H1 (cell line): ENCODE measurements at regions not wholly inside any gene's neighbourhood (a gene's known extent, or its start where the extent isn't known, plus 50 kb on each side); places are given as distances from the start of the nearest gene placed in this dataset.

Experiments
- CTCF ChIA-PET: fragments of 300-600 bp; sonication (Branson Sonifier 250); formaldehyde crosslinking; loops from one replicate; lab custom pipeline; 2021; ENCODE audit not compliant: partially characterized antibody; lab: Charles Lee
- POLR2A ChIA-PET: fragments of 300-600 bp; sonication (Branson Sonifier 250); formaldehyde crosslinking; loops from one replicate; lab custom pipeline; 2021; ENCODE audit warnings: inconsistent platforms; ENCODE audit not compliant: partially characterized antibody; lab: Charles Lee
- DNase-seq, 2 experiments: peaks; one replicate each; pipeline versions ENCODE4 v3.0.0 to v3.0.0-alpha.2; 2010 to 2022; ENCODE audit warnings: low spot score in 2 of 2, low read depth in 1 of 2, mixed read lengths in 1 of 2
- FAIRE-seq: peaks from 2 replicates; lab custom pipeline; 2011; peaks lifted over from hg19 to GRCh38; lab: Jason Lieb, UNC
- H2AFZ ChIP-seq: 2 replicates; pipeline ENCODE4 v1.8.1; 2012; ENCODE audit warnings: low read length, inconsistent platforms
- H2AK5ac ChIP-seq: 2 replicates; pipeline ENCODE4 v1.6.1; 2013; ENCODE audit warnings: low read depth, low read length
- H2BK120ac ChIP-seq: replicated peaks from 2 replicates; pipeline ENCODE3; 2013; ENCODE audit warnings: low read depth, low read length, inconsistent platforms
- H2BK12ac ChIP-seq: 2 replicates; pipeline ENCODE4 v1.6.1; 2013; ENCODE audit warnings: low read depth, low read length
- H2BK15ac ChIP-seq: 2 replicates; pipeline ENCODE4 v1.6.1; 2013; ENCODE audit warnings: low read length
- H2BK20ac ChIP-seq: 2 replicates; pipeline ENCODE4 v1.6.1; 2013; ENCODE audit warnings: low read length
- H2BK5ac ChIP-seq: 2 replicates; pipeline ENCODE4 v1.6.1; 2013; ENCODE audit warnings: low read depth, low read length
- H3K14ac ChIP-seq: 2 replicates; pipeline ENCODE4 v1.6.1; 2013; ENCODE audit warnings: inconsistent platforms; ENCODE audit not compliant: insufficient read length
- H3K18ac ChIP-seq: 2 replicates; pipeline ENCODE4 v1.6.1; 2013; ENCODE audit warnings: low read length; ENCODE audit errors: extremely low read depth
- H3K23ac ChIP-seq: 2 replicates; pipeline ENCODE4 v1.6.1; 2013; ENCODE audit warnings: inconsistent platforms; ENCODE audit not compliant: insufficient read length
- H3K23me2 ChIP-seq: 2 replicates; pipeline ENCODE4 v1.6.1; 2013; ENCODE audit warnings: low read depth, low read length
- H3K27ac ChIP-seq: 2 replicates; pipeline ENCODE4 v1.6.1; 2011; ENCODE audit warnings: low read depth, low read length, inconsistent platforms
- H3K27me3 ChIP-seq, 4 experiments: replicated peaks in 1 of 4; 1 replicate in 1 of 4; 2 replicates in 3 of 4; pipeline versions ENCODE4 v1.6.1 to v1.8.1; 2011 to 2013; ENCODE audit warnings: low read length in 3 of 4, mild to moderate bottlenecking in 3 of 4, inconsistent platforms in 2 of 4, mixed read lengths in 2 of 4, moderate library complexity in 1 of 4; ENCODE audit not compliant: control insufficient read depth in 3 of 4, insufficient read depth in 3 of 4; ENCODE audit errors: extremely low read depth in 1 of 4
- H3K36me3 ChIP-seq, 4 experiments: 2 replicates each; pipeline versions ENCODE4 v1.6.1 to v1.8.1; 2011 to 2013; ENCODE audit warnings: mild to moderate bottlenecking in 4 of 4, low read length in 3 of 4, moderate library complexity in 2 of 4, control low read depth in 1 of 4, inconsistent platforms in 1 of 4; ENCODE audit not compliant: insufficient read depth in 4 of 4, control insufficient read depth in 2 of 4
- H3K4ac ChIP-seq: replicated peaks from 2 replicates; pipeline ENCODE3; 2013; ENCODE audit warnings: low read length, low read depth, mixed read lengths, inconsistent platforms; ENCODE audit not compliant: insufficient read length
- H3K4me1 ChIP-seq, 4 experiments: replicated peaks in 1 of 4; 1 replicate in 1 of 4; 2 replicates in 3 of 4; pipeline versions ENCODE4 v1.6.1 to v1.8.1; 2011 to 2013; ENCODE audit warnings: low read length in 3 of 4, inconsistent platforms in 2 of 4, mixed read lengths in 1 of 4; ENCODE audit not compliant: insufficient read depth in 4 of 4, control insufficient read depth in 3 of 4
- H3K4me2 ChIP-seq, 2 experiments: 2 replicates each; pipeline versions ENCODE4 v1.6.1 to v1.8.1; 2011 to 2013; ENCODE audit warnings: low read depth in 2 of 2, low read length in 2 of 2, control low read depth in 1 of 2, inconsistent platforms in 1 of 2, mild to moderate bottlenecking in 1 of 2; ENCODE audit not compliant: insufficient read depth in 1 of 2
- H3K4me3 ChIP-seq, 4 experiments: fragments of 200-600, 300-600 bp in 1 of 4; sonication (generic), shearing (Covaris generic), sonication (Bioruptor Twin) in 1 of 4; 2 replicates each; pipeline versions ENCODE4 v1.5.1 to v1.8.1; 2011 to 2016; ENCODE audit warnings: low read length in 4 of 4, low read depth in 3 of 4, control low read depth in 2 of 4, inconsistent platforms in 2 of 4, mild to moderate bottlenecking in 2 of 4, mixed read lengths in 1 of 4, moderate library complexity in 1 of 4; ENCODE audit not compliant: insufficient read depth in 2 of 4; ENCODE audit errors: extremely low read depth in 1 of 4
- H3K56ac ChIP-seq: replicated peaks from 2 replicates; pipeline ENCODE3; 2013; ENCODE audit warnings: low read depth, mild to moderate bottlenecking, mixed read lengths, low read length, inconsistent platforms; ENCODE audit not compliant: insufficient read length
- H3K79me1 ChIP-seq: 2 replicates; pipeline ENCODE4 v1.6.1; 2013; ENCODE audit warnings: low read depth, low read length, control low read depth
- H3K79me2 ChIP-seq, 2 experiments: 2 replicates each; pipeline versions ENCODE4 v1.6.1 to v1.8.1; 2012 to 2013; ENCODE audit warnings: low read length in 2 of 2, mild to moderate bottlenecking in 2 of 2, inconsistent platforms in 1 of 2; ENCODE audit not compliant: insufficient read depth in 2 of 2, control insufficient read depth in 1 of 2
- H3K9ac ChIP-seq, 4 experiments: replicated peaks in 1 of 4; 1 replicate in 1 of 4; 2 replicates in 3 of 4; pipeline versions ENCODE4 v1.6.1 to v1.8.1; 2011 to 2013; ENCODE audit warnings: low read depth in 3 of 4, low read length in 3 of 4, control low read depth in 2 of 4, mild to moderate bottlenecking in 2 of 4, moderate library complexity in 2 of 4, inconsistent platforms in 1 of 4; ENCODE audit errors: extremely low read depth in 1 of 4
- H3K9me3 ChIP-seq, 2 experiments: 2 replicates each; pipeline versions ENCODE4 v1.6.1 to v1.8.1; 2012 to 2013; ENCODE audit warnings: mild to moderate bottlenecking in 2 of 2, moderate library complexity in 2 of 2, control low read depth in 1 of 2, inconsistent platforms in 1 of 2, low read depth in 1 of 2, low read length in 1 of 2, mixed read lengths in 1 of 2; ENCODE audit not compliant: insufficient read depth in 2 of 2
- H4K20me1 ChIP-seq, 2 experiments: replicated peaks in 1 of 2; 2 replicates each; pipeline versions ENCODE3 to v1.8.1; 2011 to 2013; ENCODE audit warnings: inconsistent platforms in 2 of 2, low read length in 2 of 2, mild to moderate bottlenecking in 1 of 2; ENCODE audit not compliant: insufficient read depth in 2 of 2, control insufficient read depth in 1 of 2
- H4K5ac ChIP-seq: 2 replicates; pipeline ENCODE4 v1.6.1; 2013; ENCODE audit warnings: low read length, low read depth, mixed read lengths, inconsistent platforms; ENCODE audit not compliant: insufficient read length
- H4K8ac ChIP-seq: 2 replicates; pipeline ENCODE4 v1.8.0; 2013; ENCODE audit warnings: mild to moderate bottlenecking, moderate library complexity, low read length, inconsistent platforms; ENCODE audit not compliant: insufficient read depth; ENCODE audit errors: extremely low read depth
- H4K91ac ChIP-seq: replicated peaks from 2 replicates; pipeline ENCODE3; 2013; ENCODE audit warnings: low read length, mixed read lengths, inconsistent platforms; ENCODE audit not compliant: insufficient read length
- CEBPB ChIP-seq: IDR thresholded peaks from 2 replicates; pipeline ENCODE4 v1.6.1; 2012; ENCODE audit warnings: low read depth, low read length
- EP300 ChIP-seq, 2 experiments: IDR thresholded peaks; 1 replicate in 1 of 2; 2 replicates in 1 of 2; pipeline ENCODE4 v1.6.1; 2011 to 2012; ENCODE audit warnings: low read depth in 2 of 2, low read length in 2 of 2, mild to moderate bottlenecking in 2 of 2, borderline replicate concordance in 1 of 2, inconsistent platforms in 1 of 2, moderate library complexity in 1 of 2
- NANOG ChIP-seq: IDR thresholded peaks from 2 replicates; pipeline ENCODE4 v1.6.1; 2011; ENCODE audit warnings: low read length, low read depth, mild to moderate bottlenecking, inconsistent platforms; ENCODE audit not compliant: insufficient read depth, poor library complexity, severe bottlenecking
- POLR2AphosphoS5 ChIP-seq: IDR thresholded peaks from 2 replicates; pipeline ENCODE4 v1.6.1; 2011; ENCODE audit warnings: low read depth, low read length
- SIN3A ChIP-seq, 2 experiments: IDR thresholded peaks in 1 of 2; conservative IDR thresholded peaks in 1 of 2; 2 replicates each; pipeline ENCODE4 v1.6.1; 2011 to 2012; ENCODE audit warnings: low read length in 2 of 2, improper control_type of control experiment in 1 of 2, low read depth in 1 of 2, mild to moderate bottlenecking in 1 of 2
- SIX5 ChIP-seq: IDR thresholded peaks from 2 replicates; pipeline ENCODE4 v1.6.1; 2011; ENCODE audit warnings: mild to moderate bottlenecking, low read depth, low read length
- TBP ChIP-seq: IDR thresholded peaks from 2 replicates; pipeline ENCODE4 v1.6.1; 2011; ENCODE audit warnings: low read depth, low read length, improper control_type of control experiment
- YY1 ChIP-seq: IDR thresholded peaks from 2 replicates; pipeline ENCODE4 v1.6.1; 2011; ENCODE audit warnings: low read depth, mild to moderate bottlenecking, low read length
- WGBS, 2 experiments: shearing (Covaris generic) in 1 of 2; methylation state at CpG; one replicate each; pipeline versions ENCODE4 v1.1.6 to v1.1.7; 2013 to 2015; ENCODE audit warnings: low lambda C conversion rate in 2 of 2, mixed read lengths in 2 of 2, inconsistent platforms in 1 of 2, low coverage in 1 of 2, missing lambda C conversion rate in 1 of 2; ENCODE audit not compliant: insufficient replicate concordance in 2 of 2, insufficient coverage in 1 of 2, insufficient read length in 1 of 2; ENCODE audit errors: extremely low coverage in 1 of 2, missing lambda C conversion rate in 1 of 2; 5-methylcytosine and 5-hydroxymethylcytosine counted together
- TF ChIP-seq, protein P1 (sequence below): IDR thresholded peaks from 2 replicates; pipeline ENCODE4 v1.6.1; 2012; ENCODE audit warnings: inconsistent platforms
- TF ChIP-seq, protein P2 (sequence below): IDR thresholded peaks from 2 replicates; pipeline ENCODE4 v1.6.1; 2011; ENCODE audit warnings: low read depth, mild to moderate bottlenecking, low read length; ENCODE audit not compliant: insufficient read depth

DNA sequence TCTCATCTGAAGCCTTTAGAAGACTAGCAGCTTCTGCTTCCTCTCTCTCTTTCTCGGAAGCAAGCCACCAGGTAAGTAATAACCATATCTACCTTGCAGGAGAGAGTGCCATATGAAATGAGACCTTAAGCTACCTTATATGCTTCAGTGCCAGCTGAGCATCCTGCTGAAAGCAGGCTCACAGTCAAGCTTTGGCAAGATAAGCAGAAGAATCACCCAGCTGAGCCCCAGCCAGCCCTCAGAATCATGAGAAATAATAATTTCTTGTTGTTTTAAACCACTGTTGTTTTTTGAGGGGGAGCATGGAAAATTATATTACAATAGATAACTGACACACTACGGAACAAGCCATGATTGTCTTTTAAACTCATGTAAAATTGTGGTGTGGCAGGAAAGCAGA is 514.4 kb downstream of the MBD2 start:
- Histone ChIP-seq H3K4ac (no peak overlapping the region), H3K9ac (no peak overlapping the region), H3K23me2 (no peaks in the 10 kb centered on the region), H4K5ac (no peak overlapping the region), H3K27ac (no peak overlapping the region), H3K27me3 (no peaks in the 10 kb centered on the region), H2BK12ac (no peak overlapping the region), H3K4me1 (peaks cover 0 to 3% (median 0%) of the 10 kb centered on the region in 4 experiments; a peak in 1 of 7 replicates), H3K23ac (no peak overlapping the region), H3K36me3 (no peaks in the 10 kb centered on the region), H3K56ac (no peak overlapping the region), H3K18ac (no peak overlapping the region), H2BK5ac (no peak overlapping the region), H4K8ac (no peak overlapping the region)
- DNase-seq (no peak), FAIRE-seq (no peak)
- POLR2A ChIA-PET: no interaction called here
- TF ChIP-seq POLR2AphosphoS5 (no peak), YY1 (no peak), TBP (no peak), EP300 (IDR thresholded peaks at IDR 0.05; ENCODE audit: borderline replicate concordance in 1 of 2, low read depth in 2 of 2, low read length in 2 of 2) (no peak), SIX5 (no peak), NANOG (no peak), CEBPB (no peak), SIN3A (conservative IDR thresholded peaks at IDR 0.05 in 1 of 2, IDR thresholded peaks at IDR 0.05 in 1 of 2; ENCODE audit: low read depth in 1 of 2, low read length in 2 of 2) (no peak)
- TF ChIP-seq, protein P1, sequence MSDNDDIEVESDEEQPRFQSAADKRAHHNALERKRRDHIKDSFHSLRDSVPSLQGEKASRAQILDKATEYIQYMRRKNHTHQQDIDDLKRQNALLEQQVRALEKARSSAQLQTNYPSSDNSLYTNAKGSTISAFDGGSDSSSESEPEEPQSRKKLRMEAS: no peak
- TF ChIP-seq, protein P2, sequence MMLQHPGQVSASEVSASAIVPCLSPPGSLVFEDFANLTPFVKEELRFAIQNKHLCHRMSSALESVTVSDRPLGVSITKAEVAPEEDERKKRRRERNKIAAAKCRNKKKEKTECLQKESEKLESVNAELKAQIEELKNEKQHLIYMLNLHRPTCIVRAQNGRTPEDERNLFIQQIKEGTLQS: no peak
- TF ChIP-seq, all 59 proteins: peak for 0
- WGBS, 2 experiments: 97% methylated on average over 2 of the region's 2 CpGs; no CpG with 5 or more reads in 1 of the 2 experiments
- Histone ChIP-seq H3K4me3 (no peak overlapping the region), H2BK20ac (no peak overlapping the region), H4K20me1 (no peaks in the 10 kb centered on the region), H2BK120ac (no peak overlapping the region), H2AFZ (no peak overlapping the region), H2BK15ac (no peak overlapping the region), H3K79me1 (no peaks in the 10 kb centered on the region), H3K14ac (no peak overlapping the region), H4K91ac (no peak overlapping the region), H3K9me3 (no peaks in the 10 kb centered on the region), H3K4me2 (no peak overlapping the region), H2AK5ac (no peak overlapping the region), H3K79me2 (no peaks in the 10 kb centered on the region)
- CTCF ChIA-PET: no interaction called here
